HG02798 (cell line): ENCODE measurements at regions not wholly inside any gene's neighbourhood (a gene's known extent, or its start where the extent isn't known, plus 50 kb on each side); places are given as distances from the start of the nearest gene placed in this dataset.
"Not testable (repeated sequence)": the region's sequence is repeated elsewhere in the genome, so short reads cannot be mapped to it uniquely, and the experiment has no call there.

ENCODE experiments used
- ATAC-seq: cut with Tn5 transposase; IDR thresholded peaks from one replicate; pipeline ENCODE4 v1.9.1; 2021; ENCODE audit warnings: mild to moderate bottlenecking; ENCODE audit not compliant: unreplicated experiment, poor library complexity

DNA sequence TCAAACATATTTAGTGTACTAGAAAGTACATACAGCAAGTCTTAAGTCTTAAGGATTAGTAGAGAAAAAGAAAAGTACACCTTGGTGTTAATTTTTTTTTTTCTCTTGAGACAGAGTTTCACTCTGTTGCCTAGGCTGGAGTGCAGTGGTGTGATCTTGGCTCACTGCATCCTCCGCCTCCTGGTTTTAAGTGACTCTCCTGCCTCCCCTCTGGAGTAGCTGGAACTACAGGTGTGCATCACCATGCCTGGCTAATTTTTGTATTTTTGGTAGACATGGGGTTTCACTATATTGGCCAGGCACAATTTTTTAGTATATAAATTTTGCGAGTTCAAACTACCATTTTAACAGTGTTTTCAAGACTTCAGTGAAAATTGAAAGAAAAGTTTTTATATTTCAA lies 1941.1 kb upstream of the CDH6 start:
- no peak for ATAC-seq

DNA sequence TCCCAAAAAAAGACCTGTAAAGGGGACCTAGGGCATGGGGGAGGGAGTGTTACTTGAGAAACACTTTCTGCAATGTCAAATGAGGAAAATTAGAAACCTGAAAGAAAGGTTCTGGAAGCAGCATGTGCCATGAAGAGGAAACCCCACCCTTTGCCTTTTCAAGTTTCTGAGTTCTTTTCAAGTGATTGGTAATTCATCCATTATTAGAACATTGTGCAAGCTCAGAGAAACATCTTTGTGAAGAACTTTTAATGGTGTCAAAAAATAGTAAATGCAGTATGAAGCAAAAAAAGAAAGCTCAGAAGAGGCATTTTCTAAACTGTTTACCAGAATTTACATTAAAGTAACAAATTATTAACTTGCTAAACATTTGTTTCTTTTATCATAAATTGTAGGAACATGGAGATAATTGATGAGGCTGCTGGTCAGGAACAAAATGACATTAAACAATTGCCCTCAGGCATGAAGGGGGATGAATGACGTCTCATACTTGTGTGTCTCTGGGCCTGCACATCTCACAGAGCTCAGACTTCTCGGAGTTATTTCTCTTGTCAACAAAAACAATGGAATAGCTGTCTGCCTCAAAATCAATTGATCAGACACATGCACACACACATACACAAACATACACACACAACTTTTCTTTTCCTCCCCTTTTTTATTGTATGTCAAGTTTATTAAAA lies 1946.0 kb upstream of the CDH6 start:
- no peak for ATAC-seq

DNA sequence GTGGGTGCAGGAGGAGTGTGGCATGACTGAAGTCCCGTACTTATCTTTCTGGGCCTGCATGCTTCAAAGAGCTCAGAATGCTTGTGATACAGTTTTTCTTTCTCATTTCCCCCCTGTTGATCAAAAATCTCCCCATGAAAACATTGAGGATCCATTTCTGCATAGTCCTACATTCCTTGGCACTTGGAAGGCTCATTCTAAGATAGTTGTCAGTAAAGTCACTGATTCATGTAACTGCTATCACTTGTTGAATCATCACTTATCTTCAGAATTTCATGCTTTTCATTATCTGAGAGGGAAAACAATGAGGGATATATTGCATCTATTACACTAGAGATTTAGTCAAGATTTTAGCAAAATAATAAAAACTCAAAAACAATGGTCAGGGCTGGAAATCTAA lies 1953.1 kb upstream of the CDH6 start:
- no peak for ATAC-seq

DNA sequence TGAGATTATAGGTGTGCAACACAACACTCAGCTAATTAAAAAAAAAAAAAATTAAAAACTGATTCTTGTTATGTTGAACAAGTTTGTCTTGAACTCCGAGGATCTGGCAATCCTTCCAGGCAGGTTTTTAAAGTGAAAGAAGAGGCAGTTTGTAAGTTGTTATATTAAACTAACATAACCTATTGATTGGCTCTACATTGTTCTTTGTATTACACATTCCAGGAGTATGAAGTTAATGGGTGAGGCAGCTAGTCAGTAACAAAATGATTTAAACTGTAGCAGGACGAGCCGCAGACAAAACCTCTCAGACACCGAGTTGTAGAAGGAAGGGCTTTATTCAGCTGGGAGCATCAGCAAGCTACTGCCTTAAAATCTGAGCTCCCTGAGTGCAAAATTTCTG lies 1953.9 kb upstream of the CDH6 start:
- ATAC-seq, result no peak

DNA sequence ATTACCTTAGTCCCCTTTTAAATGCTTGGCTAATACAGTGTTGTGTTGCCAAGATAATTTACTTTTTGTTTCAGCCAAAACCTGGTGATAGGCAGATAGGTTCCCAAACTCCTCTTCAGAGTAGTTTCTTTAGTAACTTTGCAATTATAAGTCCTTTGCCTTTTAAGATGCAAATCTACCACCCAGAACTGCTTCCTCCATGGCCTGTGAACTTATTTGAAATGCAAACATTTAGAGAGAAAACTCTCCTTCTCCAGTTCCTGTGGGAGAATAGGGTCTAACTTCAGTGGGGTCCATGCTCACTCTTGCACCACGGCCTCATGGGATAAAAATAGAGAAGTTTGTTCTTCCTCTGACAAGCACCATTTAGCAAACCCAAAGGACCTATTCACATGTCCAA lies 1955.4 kb upstream of the CDH6 start:
- no peak for ATAC-seq

DNA sequence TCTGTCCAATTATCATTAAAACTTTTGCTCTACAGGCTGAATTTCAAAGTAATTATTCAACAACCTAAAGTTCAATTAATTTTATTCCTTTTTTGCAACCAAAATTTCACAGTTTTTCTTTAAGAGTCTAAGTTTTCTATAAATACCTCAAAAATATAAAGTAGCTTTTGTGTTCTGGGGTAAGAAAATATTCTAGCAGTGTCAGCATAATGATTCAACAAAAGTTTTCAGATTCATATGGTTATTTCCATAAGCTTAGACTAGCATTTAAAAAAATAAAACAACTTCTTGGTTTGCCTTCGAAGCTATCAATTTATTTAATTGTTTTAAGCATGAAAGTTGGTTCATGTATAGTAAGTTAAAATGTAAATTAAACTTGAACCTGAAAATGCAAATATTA lies 1962.3 kb upstream of the CDH6 start:
- ATAC-seq, result no peak

DNA sequence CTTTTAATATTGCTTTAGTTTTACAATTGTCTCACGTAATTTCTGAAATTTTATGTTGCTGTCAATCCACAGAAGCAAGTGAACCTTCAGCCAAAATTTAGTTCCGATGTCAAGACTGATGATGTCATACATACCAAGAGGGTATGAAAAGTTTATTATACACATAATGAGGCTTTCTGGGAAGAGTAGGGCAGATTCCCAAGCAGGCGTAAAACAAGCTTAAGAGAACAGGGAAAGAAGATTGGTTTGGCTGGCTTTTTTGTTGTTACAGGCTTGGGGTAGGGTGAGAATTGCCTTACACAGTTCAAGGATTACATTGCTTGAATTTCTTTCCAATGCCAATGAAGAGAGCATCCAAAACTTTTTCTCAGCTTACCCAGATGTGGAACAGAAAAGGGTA lies 1962.9 kb upstream of the CDH6 start:
- no peak for ATAC-seq

DNA sequence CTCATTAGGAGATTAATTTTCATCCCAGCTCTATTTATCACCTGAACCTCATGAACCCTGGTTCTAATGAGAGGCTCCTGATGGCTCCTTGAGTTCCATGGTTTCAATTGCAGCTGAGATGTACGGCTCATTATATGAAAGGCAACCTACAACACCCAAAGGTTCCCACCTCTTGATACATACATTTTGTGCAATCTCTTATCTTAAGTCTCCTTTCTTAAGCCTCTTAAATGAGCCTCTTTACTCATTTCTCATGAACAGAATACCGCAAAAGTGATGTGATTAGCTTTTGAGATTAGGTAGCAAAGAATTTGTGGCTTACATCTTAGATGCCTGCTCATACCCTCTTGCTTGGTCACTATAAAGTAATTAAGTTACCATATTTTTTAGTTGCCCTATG lies 1964.0 kb upstream of the CDH6 start:
- ATAC-seq, result no peak

DNA sequence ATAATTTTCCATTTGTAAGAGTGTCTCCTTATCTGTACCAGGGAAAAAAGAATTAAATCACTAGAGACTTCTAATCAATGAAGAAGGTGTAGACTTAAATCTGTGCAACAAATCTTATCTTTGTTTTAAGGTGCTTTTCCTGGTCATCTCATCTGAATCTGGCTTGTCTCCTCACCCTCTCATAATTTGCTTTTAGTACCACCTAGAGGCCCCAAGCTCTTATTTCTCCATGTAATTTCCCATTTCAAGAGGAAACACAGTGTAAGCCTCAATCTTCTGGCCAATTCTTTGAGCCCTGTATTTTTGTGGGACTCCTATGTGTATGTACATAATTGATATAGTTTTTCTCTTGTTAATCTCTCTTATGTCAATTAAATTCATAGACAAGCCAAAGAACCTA lies 1975.3 kb upstream of the CDH6 start:
- ATAC-seq, result no peak

DNA sequence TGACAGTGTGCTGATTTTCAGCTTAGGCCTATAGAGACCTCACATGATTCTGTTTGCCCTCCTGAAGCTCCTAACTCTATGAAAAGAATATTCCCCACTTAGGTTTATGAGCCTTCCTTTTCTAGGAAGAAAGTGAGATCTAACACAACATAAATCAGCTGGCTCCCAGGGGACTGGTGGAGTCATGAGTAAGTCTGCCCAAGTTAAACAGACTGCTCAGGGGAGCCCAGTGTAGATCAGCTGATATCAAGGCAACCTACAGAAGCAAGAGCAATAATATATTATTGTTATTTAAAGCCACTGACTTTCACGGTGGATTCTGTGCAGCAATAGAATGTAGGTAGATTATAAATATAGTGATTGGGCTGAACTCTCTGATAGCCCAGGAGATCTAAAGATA lies 1978.6 kb upstream of the CDH6 start:
- ATAC-seq, result no peak

DNA sequence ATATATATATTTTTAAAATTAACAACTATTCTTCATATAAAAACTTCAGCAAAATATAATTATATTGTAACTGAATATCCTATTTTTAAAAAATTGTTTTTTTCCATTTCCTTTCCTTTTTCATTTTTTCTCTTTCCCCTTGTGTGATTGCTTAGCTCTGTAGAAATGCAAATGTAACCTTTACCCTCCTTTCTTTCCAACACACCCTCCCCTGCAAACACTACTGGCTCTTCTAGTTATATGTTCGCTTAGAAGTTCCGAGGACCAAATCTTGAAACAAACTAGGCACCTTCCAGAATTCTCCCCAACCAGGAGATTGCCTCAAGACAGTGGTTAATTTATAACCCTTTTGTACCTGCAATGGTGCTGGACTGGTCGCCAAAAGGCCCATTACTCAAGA lies 1980.0 kb upstream of the CDH6 start:
- no peak for ATAC-seq

DNA sequence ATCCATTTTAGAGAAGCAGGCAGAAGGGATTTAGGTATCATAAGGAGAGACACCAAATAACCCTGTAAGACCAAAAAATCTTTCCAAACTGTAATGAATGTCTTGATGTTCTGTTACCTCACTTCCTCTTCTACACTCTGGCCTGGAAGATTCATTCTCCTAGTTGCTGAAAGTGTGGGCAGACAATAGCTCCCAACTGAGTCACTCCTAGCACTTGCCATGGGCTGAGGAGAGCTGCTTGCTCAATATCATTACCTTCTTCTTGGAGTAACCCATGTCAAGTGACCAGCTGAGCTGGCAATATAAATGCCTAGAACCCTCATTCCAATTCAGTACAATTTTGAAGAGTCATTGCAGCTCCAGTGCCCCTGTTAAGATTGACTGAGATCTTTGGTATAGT lies 1985.5 kb upstream of the CDH6 start:
- ATAC-seq, result no peak

DNA sequence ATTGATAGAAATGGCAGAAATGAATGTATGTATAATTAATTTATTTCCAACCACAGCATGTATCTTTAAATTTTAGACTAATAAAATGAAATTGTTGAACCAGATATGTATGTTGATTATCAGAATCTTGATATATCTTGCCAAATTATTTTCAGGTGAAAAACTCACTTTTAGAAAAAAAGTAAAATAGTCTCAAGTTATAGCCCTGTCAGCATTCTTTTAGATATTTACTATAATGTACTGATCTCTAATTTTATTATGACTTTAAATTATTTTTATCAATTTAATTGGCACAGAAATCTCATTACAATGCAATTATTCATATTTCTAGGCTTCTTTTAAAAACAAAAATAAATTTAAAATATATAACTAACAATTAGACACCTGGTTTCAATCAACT lies 1990.4 kb upstream of the CDH6 start:
- no peak for ATAC-seq

DNA sequence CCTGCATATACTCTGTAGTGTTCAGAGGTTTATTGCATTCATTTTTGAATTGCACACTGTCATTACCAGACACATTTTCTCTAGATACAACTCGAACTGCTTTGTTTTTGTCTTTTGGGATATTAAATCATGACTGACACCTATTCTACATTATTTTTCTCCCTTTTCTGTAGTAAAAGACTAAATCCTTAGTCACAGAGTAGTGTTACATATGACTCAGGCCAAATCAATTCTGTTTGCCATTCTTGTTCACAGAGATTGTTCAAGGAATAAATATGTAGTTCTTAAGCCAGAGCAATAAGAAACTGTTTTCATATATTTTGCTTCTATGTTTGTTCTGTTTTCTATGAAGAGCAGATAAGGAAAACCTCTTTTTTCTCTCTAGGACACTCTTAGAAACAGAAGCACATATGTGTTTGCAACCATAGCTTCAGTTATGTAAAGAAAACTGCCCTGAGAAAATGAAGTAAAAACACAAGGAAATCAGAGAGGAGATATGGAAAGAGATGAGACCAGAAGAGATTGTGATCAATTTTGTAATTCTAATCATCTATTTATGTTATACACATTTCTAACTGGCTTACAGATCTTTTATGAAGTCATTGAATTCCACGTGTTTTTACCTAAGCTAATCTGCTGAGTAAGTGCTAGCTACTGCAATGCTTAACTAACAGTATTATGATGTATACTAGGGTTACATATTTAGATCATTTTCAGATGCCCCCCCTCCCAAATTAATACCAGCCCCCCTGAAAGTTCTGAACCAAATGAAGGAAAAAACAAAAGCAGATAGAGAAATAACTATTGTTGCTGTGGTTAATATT lies 1995.6 kb upstream of the CDH6 start:
- no peak for ATAC-seq

DNA sequence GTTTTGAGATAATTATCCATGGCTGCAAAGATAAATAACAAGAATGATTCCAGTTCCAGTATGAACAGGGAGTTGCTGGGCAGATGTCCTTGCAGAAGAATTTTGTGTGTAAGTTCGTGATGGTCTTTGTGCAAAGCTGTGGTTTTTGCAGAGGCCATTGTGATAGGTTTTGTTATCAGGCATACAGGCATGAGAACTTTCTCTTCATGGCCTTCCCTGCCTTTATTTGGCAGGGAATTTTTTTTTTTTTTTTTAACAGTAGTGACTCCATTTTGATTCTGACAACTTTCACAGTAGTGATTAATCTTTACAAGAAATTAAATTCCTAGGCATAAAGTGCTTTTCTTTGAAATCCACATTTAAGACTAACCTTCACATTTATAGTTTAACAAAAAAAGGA lies 1999.5 kb upstream of the CDH6 start:
- no peak for ATAC-seq

DNA sequence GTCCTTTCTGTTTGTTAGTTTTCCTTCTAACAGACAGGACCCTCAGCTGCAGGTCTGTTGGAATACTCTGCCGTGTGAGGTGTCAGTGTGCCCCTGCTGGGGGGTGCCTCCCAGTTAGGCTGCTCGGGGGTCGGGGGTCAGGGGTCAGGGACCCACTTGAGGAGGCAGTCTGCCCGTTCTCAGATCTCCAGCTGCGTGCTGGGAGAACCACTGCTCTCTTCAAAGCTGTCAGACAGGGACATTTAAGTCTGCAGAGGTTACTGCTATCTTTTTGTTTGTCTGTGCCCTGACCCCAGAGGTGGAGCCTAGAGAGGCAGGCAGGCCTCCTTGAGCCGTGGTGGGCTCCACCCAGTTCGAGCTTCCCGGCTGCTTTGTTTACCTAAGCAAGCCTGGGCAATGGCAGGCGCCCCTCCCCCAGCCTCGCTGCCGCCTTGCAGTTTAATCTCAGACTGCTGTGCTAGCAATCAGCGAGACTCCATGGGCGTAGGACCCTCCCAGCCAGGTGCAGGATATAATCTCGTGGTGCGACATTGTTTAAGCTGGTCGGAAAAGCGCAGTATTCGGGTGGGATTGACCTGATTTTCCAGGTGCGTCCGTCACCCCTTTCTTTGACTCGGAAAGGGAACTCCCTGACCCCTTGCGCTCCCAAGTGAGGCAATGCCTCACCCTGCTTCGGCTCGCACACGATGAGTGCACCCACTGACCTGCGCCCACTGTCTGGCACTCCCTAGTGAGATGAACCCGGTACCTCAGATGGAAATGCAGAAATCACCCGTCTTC lies 2002.0 kb upstream of the CDH6 start:
- not testable (repeated sequence) for ATAC-seq

DNA sequence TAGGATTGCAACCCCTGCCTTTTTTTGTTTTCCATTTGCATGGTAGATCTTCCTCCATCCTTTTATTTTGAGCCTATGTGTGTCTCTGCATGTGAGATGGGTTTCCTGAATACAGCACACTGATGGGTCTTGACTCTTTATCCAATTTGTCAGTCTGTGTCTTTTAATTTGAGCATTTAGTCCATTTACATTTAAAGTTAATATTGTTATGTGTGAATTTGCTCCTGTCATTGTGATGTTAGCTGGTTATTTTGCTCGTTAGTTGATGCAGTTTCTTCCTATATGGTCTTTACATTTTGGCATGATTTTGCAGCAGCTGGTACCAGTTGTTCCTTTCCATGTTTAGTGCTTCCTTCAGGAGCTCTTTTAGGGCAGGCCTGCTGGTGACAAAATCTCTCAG lies 2003.1 kb upstream of the CDH6 start:
- ATAC-seq, result not testable (repeated sequence)

DNA sequence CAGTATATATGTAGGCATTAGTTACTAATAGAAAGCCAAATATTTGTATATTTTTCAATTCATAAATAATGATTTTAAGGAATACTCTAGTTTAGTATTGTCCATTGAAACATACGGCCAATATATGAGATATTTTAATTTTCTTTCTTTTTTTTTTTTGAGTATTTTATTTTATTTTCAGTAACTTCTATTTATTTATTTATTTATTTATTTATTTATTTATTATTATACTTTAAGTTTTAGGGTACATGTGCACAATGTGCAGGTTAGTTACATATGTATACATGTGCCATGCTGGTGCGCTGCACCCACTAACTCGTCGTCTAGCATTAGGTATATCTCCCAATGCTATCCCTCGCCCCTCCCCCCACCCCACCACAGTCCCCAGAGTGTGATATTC lies 2007.1 kb upstream of the CDH6 start:
- not testable (repeated sequence) for ATAC-seq

DNA sequence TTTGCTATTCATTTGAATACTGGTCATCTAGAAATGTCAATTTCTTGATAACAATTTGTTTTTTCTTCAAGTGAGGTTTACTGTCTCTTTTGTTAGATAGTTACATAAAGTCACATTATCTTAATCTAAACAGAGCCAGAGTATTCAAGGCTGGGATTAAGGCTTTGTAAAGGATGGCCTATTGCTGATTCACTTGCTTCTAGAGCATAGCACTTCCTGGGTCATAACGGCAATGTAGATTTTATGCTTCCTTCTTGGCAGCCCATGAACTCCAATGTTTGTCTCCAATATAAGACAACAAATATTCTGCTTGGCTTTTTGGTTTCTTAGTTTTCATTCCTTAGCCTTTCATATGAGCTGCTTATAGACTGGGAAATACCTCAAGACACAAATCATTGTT lies 2007.9 kb upstream of the CDH6 start:
- ATAC-seq, result no peak

DNA sequence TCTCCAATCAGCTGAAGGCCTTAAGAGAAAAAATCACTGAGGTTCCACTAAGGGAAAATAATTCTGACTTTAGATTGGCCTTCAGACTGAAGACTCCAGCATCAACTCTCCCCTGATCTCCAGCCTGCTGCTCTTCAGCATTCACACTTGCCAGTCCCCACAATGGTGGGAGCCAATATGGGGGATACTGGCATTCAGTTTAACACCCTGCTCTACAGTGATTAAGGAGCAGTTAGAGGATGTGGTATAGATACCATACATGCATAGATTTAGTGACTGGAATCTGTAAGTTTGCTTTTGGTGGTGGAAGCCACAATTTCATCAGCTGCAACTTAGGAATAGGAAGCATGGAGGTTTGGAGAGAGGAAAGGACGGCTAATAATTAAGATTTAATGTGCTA lies 2017.7 kb upstream of the CDH6 start:
- no peak for ATAC-seq

DNA sequence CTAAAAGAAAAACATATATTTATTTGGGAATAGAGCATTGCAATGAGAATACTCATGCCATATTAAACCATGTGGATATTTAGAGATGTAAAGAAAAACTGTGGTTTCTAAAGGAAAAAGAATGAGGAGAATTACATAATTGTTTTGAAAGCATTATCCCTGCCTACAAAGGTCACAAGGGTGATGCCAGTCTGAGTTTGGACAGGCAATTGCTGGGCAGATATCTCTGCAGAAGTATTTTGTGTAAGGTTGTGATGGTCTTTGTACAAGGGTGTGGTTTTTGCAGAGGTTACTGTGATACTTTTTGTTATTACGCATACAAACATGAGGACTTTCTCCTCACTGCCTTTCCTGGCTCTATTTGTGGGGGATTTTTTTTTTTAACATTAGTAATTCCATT lies 2022.9 kb upstream of the CDH6 start:
- ATAC-seq, result no peak
